Ishikawa (cell line): ENCODE measurements at regions not wholly inside any gene's neighbourhood (a gene's known extent, or its start where the extent isn't known, plus 50 kb on each side); places are given as distances from the start of the nearest gene placed in this dataset.

ENCODE experiments used
- CEBPB ChIP-seq: IDR thresholded peaks from 2 replicates; pipeline ENCODE4 v1.6.1; 2012
- CREB1 ChIP-seq: IDR thresholded peaks from 2 replicates; pipeline ENCODE4 v1.6.1; 2012; ENCODE audit warnings: low read depth
- EGR1 ChIP-seq: IDR thresholded peaks from 2 replicates; pipeline ENCODE4 v1.6.1; 2012
- EP300 ChIP-seq: IDR thresholded peaks from 2 replicates; pipeline ENCODE4 v1.6.1; 2012; ENCODE audit warnings: borderline replicate concordance
- FOXM1 ChIP-seq: IDR thresholded peaks from 2 replicates; pipeline ENCODE4 v1.6.1; 2012; ENCODE audit warnings: low read depth, borderline replicate concordance
- NFIC ChIP-seq: IDR thresholded peaks from 2 replicates; pipeline ENCODE4 v1.6.1; 2012
- RAD21 ChIP-seq: IDR thresholded peaks from 2 replicates; pipeline ENCODE4 v1.6.1; 2012; ENCODE audit warnings: low read depth
- TAF1 ChIP-seq: IDR thresholded peaks from 2 replicates; pipeline ENCODE4 v1.6.1; 2012; ENCODE audit warnings: low read depth, mild to moderate bottlenecking
- TCF12 ChIP-seq: IDR thresholded peaks from 2 replicates; pipeline ENCODE4 v1.6.1; 2012; ENCODE audit warnings: low read depth
- TEAD4 ChIP-seq: IDR thresholded peaks from 2 replicates; pipeline ENCODE4 v1.6.1; 2012
- YY1 ChIP-seq: IDR thresholded peaks from 2 replicates; pipeline ENCODE4 v1.6.1; 2012; ENCODE audit warnings: low read depth
- ZBTB7A ChIP-seq: IDR thresholded peaks from 2 replicates; pipeline ENCODE4 v1.6.1; 2012; ENCODE audit warnings: low read depth
- TF ChIP-seq, protein P1 (sequence below): IDR thresholded peaks from 2 replicates; pipeline ENCODE4 v1.6.1; 2012
- TF ChIP-seq, protein P2 (sequence below): IDR thresholded peaks from 2 replicates; pipeline ENCODE4 v1.6.1; 2012; ENCODE audit warnings: low read depth, mild to moderate bottlenecking
- TF ChIP-seq, protein P3 (sequence below): IDR thresholded peaks from 2 replicates; pipeline ENCODE4 v1.6.1; 2012

DNA sequence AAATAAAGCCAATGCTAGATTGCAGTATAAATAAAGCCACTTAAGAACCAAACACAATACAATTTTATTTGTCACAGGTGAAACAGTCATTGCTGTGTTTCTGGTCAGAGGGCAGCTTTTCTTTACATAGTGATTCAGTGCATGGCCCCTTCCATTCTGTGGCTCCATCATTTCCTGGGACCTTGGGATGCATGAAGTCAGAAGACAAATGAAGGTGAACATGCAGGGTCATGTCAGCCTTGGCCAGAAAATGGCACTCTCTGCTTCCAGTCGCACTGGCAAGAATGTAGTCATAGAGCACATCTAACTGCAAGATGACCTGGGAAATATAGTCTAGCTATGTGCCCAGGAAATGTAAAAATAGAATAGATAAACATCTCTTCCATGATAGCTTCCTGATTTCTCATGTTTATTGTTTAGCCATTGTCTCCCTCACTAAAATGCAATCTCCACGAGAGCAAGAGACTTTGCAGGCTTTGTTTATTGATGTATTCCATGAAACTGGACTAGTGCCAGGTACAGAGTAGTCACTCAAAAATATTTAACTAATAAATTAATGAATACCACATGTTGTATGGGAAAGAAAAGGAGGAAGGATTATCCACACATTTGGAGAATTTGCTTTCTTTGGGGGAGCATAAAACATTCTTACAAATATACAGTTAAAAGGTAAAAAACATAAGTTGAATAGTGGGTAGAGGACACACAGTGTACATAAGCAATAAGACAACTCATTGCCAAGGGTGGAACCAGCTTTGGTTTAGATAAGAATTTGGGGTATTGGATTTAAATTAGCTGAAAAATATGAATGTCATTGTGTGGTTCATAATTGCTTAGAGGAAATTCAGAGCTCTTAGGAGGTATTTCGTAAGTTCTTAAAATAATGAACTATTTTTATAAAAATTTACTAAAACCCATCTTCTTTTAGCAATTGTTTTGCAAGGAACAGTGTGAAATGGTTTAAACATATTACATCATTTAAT lies 343.8 kb downstream of the PID1 start:
- no peak for TF ChIP-seq EP300
- no peak for TF ChIP-seq TCF12
- TF ChIP-seq, protein P1, sequence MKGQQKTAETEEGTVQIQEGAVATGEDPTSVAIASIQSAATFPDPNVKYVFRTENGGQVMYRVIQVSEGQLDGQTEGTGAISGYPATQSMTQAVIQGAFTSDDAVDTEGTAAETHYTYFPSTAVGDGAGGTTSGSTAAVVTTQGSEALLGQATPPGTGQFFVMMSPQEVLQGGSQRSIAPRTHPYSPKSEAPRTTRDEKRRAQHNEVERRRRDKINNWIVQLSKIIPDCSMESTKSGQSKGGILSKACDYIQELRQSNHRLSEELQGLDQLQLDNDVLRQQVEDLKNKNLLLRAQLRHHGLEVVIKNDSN = no peak
- TF ChIP-seq, protein P2, sequence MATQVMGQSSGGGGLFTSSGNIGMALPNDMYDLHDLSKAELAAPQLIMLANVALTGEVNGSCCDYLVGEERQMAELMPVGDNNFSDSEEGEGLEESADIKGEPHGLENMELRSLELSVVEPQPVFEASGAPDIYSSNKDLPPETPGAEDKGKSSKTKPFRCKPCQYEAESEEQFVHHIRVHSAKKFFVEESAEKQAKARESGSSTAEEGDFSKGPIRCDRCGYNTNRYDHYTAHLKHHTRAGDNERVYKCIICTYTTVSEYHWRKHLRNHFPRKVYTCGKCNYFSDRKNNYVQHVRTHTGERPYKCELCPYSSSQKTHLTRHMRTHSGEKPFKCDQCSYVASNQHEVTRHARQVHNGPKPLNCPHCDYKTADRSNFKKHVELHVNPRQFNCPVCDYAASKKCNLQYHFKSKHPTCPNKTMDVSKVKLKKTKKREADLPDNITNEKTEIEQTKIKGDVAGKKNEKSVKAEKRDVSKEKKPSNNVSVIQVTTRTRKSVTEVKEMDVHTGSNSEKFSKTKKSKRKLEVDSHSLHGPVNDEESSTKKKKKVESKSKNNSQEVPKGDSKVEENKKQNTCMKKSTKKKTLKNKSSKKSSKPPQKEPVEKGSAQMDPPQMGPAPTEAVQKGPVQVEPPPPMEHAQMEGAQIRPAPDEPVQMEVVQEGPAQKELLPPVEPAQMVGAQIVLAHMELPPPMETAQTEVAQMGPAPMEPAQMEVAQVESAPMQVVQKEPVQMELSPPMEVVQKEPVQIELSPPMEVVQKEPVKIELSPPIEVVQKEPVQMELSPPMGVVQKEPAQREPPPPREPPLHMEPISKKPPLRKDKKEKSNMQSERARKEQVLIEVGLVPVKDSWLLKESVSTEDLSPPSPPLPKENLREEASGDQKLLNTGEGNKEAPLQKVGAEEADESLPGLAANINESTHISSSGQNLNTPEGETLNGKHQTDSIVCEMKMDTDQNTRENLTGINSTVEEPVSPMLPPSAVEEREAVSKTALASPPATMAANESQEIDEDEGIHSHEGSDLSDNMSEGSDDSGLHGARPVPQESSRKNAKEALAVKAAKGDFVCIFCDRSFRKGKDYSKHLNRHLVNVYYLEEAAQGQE = no peak
- no peak for TF ChIP-seq CREB1
- TF ChIP-seq, protein P3, sequence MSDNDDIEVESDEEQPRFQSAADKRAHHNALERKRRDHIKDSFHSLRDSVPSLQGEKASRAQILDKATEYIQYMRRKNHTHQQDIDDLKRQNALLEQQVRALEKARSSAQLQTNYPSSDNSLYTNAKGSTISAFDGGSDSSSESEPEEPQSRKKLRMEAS = no peak
- no peak for TF ChIP-seq YY1
- no peak for TF ChIP-seq ZBTB7A
- TF ChIP-seq TAF1 = no peak
- TF ChIP-seq CEBPB = no peak
- TF ChIP-seq NFIC = no peak
- no peak for TF ChIP-seq EGR1
- TF ChIP-seq FOXM1 = no peak
- no peak for TF ChIP-seq TEAD4
- TF ChIP-seq RAD21 = no peak

DNA sequence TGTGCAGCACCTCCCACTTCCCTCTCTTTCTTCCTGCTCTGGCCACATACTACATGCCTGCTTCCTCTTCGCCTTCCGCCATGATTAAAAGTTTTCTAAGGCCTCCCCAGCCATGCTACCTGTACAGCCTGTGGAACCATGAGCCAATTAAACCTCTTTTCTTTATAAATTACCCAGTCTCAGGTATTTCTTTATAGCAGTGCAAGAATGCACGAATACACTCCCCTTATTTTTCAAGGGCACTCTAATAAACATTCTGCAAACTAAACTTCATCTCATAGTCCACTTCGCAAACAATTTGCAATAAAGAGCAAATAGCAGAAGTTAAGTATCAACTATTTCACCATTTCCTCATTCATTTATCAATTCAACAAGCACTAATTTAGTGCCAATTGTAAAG lies 351.3 kb downstream of the PID1 start:
- TF ChIP-seq, protein P1 = no peak
- TF ChIP-seq CREB1 (no peak), FOXM1 (no peak), YY1 (no peak), TEAD4 (no peak), TAF1 (no peak), RAD21 (no peak), ZBTB7A (no peak), EP300 (no peak), NFIC (no peak), EGR1 (no peak), CEBPB (no peak), TCF12 (no peak)
- TF ChIP-seq, protein P2 = no peak
- TF ChIP-seq, protein P3 = no peak

DNA sequence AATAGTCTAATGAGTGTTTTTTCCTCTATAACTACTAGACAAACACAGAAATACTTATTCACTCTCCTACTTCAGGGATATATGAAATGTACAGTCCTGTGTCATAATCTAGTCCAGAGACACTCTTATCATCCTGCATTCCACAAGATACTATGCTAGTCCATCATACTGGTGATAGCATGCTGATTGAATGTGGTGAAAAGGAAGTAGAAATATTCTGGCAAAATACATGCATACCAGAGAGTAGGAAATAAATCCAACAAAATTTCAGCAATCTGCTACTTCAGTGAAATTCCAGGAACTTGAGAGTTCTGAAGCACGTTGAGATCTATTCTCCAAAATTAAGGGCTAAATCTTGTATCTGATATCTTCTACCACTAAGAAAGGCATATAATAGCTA lies 353.9 kb downstream of the PID1 start:
- TF ChIP-seq RAD21 (no peak), YY1 (no peak)
- TF ChIP-seq, protein P1 = no peak

DNA sequence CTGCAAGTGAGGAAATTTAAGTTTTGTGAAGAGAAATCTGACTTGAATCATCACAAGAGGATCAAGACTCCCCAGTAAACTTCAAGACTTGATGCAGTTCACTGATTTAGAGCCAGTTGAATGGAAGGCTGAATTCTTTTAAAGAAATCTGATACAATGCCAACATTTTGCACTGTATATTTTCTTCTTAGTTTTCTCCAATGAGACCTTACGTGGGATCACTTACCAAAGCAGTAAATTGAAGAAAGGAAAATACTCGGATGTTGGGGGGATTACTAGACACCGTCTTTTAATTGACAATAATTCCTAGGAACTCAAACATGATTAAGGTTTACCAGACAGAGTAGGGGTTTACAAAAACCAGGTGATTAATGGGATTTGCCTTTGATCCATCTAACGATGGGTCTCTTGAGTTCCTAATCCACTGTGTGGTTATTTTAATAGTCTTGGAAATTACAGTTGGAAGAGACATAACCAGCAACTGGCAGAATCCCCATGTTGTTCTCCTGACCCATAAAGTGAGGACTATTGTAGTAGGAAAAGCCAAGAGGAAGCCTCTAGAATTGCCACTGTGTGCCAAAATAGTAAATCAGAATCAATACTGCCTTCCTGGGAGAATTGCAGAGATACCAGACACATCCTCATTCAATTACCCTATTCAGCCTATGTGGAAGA lies 354.5 kb downstream of the PID1 start:
- TF ChIP-seq EP300 (no peak), TCF12 (no peak), RAD21 (no peak), CEBPB (no peak), TEAD4 (no peak), ZBTB7A (no peak), TAF1 (no peak), NFIC (no peak), CREB1 (no peak), FOXM1 (no peak), EGR1 (no peak), YY1 (no peak)
- TF ChIP-seq, protein P1 = no peak
- TF ChIP-seq, protein P3 = no peak
- TF ChIP-seq, protein P2 = no peak
